Endothelial cell of umbilical vein (primary cell): ENCODE measurements at regions not wholly inside any gene's neighbourhood (a gene's known extent, or its start where the extent isn't known, plus 50 kb on each side); places are given as distances from the start of the nearest gene placed in this dataset.

Source experiments
- BruUV-seq: library from RNA; stranded (reverse); fragments of 400-500 nt; replicated peaks from 2 replicates; lab custom pipeline; 2021; lab: Mats Ljungman, UMichigan
- CTCF ChIA-PET: fragments of 300-600, 350-600 bp; sonication (Branson Sonifier 250); formaldehyde crosslinking; loops from one replicate; lab custom pipeline; 2021; ENCODE audit warnings: antibody characterized with exemption, inconsistent platforms; lab: Charles Lee
- POLR2A ChIA-PET: fragments of 300-600, 350-600 bp; sonication (Branson Sonifier 250); formaldehyde crosslinking; loops from one replicate; lab custom pipeline; 2021; ENCODE audit warnings: antibody characterized with exemption, inconsistent platforms; lab: Charles Lee
- DNase-seq: peaks from one replicate; pipeline ENCODE4 v3.0.0-alpha.2; 2011; ENCODE audit warnings: low read depth, low spot score
- FAIRE-seq: peaks from 2 replicates; lab custom pipeline; 2011; peaks lifted over from hg19 to GRCh38; lab: Jason Lieb, UNC
- H2AFZ ChIP-seq: 2 replicates; pipeline ENCODE4 v1.6.0; 2012; ENCODE audit warnings: low read depth, low read length, control low read depth, inconsistent platforms
- H3K27ac ChIP-seq: 2 replicates; pipeline ENCODE4 v1.5.1; 2011; ENCODE audit warnings: low read depth, mild to moderate bottlenecking, control low read depth, low read length, moderate library complexity; ENCODE audit not compliant: insufficient read depth
- H3K27me3 ChIP-seq, 2 experiments: 2 replicates each; pipeline versions ENCODE4 v1.6.0 to v1.6.1; 2011; ENCODE audit warnings: low read length in 2 of 2, mixed read lengths in 1 of 2; ENCODE audit not compliant: control insufficient read depth in 2 of 2, insufficient read depth in 2 of 2
- H3K36me3 ChIP-seq, 2 experiments: 2 replicates in 1 of 2; 3 replicates in 1 of 2; pipeline ENCODE4 v1.5.1; 2011; ENCODE audit warnings: low read length in 2 of 2, mild to moderate bottlenecking in 1 of 2, moderate library complexity in 1 of 2; ENCODE audit not compliant: control insufficient read depth in 2 of 2, insufficient read depth in 2 of 2; ENCODE audit errors: extremely low read depth in 1 of 2
- H3K4me1 ChIP-seq: 3 replicates; pipeline ENCODE4 v1.5.1; 2011; ENCODE audit warnings: mild to moderate bottlenecking, low read length; ENCODE audit not compliant: control insufficient read depth, insufficient read depth; ENCODE audit errors: extremely low read depth
- H3K4me2 ChIP-seq: 2 replicates; pipeline ENCODE4 v1.6.1; 2011; ENCODE audit warnings: low read length, control low read depth, mixed read lengths; ENCODE audit not compliant: insufficient read depth
- H3K4me3 ChIP-seq, 3 experiments: fragments of 200-600 bp in 1 of 3; sonication (generic), shearing (Covaris generic) in 1 of 3; replicated peaks in 1 of 3; 2 replicates each; pipeline ENCODE4 v1.5.1; 2011 to 2016; ENCODE audit warnings: control low read depth in 3 of 3, low read length in 3 of 3, mild to moderate bottlenecking in 2 of 3, inconsistent platforms in 1 of 3, low read depth in 1 of 3, moderate library complexity in 1 of 3; ENCODE audit not compliant: insufficient read depth in 1 of 3
- H3K79me2 ChIP-seq: 2 replicates; pipeline ENCODE4 v1.6.0; 2012; ENCODE audit warnings: low read length, inconsistent platforms; ENCODE audit not compliant: control insufficient read depth, insufficient read depth
- H3K9ac ChIP-seq: replicated peaks from 2 replicates; pipeline ENCODE3; 2011; ENCODE audit warnings: low read length, control low read depth; ENCODE audit not compliant: insufficient read depth; ENCODE audit errors: extremely low read depth
- H3K9me1 ChIP-seq: replicated peaks from 3 replicates; pipeline ENCODE4 v1.6.0; 2011; ENCODE audit warnings: mild to moderate bottlenecking, low read length; ENCODE audit not compliant: control insufficient read depth, insufficient read depth; ENCODE audit errors: extremely low read depth
- H3K9me3 ChIP-seq: replicated peaks from 2 replicates; pipeline ENCODE4 v1.5.1; 2012; ENCODE audit warnings: low read length, inconsistent platforms; ENCODE audit not compliant: control insufficient read depth, insufficient read depth
- H4K20me1 ChIP-seq: replicated peaks from 2 replicates; pipeline ENCODE3; 2011; ENCODE audit warnings: mild to moderate bottlenecking, low read length; ENCODE audit not compliant: control insufficient read depth, insufficient read depth; ENCODE audit errors: extremely low read depth
- CTCF ChIP-seq, 2 donors: IDR thresholded peaks; 1 replicate in 1 of 2; 2 replicates in 1 of 2; pipeline ENCODE4 v1.5.1; 2011; ENCODE audit warnings: low read length in 2 of 2, mild to moderate bottlenecking in 2 of 2, moderate library complexity in 2 of 2, control low read depth in 1 of 2, inconsistent platforms in 1 of 2, low read depth in 1 of 2; ENCODE audit not compliant: insufficient read depth in 1 of 2; ENCODE audit errors: extremely low read depth in 1 of 2
- EZH2 ChIP-seq: IDR thresholded peaks from 2 replicates; pipeline ENCODE4 v1.6.1; 2012; ENCODE audit warnings: borderline replicate concordance, low read depth, mild to moderate bottlenecking, moderate library complexity, low read length, inconsistent platforms; ENCODE audit not compliant: severe bottlenecking
- FOS ChIP-seq: IDR thresholded peaks from 2 replicates; pipeline ENCODE4 v1.6.1; 2011; ENCODE audit warnings: mild to moderate bottlenecking, low read length, moderate library complexity, borderline replicate concordance; ENCODE audit not compliant: insufficient read depth
- GATA2 ChIP-seq: IDR thresholded peaks from 2 replicates; pipeline ENCODE4 v1.7.0; 2011; ENCODE audit warnings: low read depth, mild to moderate bottlenecking, moderate library complexity, mixed read lengths, low read length; ENCODE audit not compliant: insufficient read length, insufficient read depth
- JUN ChIP-seq: IDR thresholded peaks from 2 replicates; pipeline ENCODE4 v1.6.1; 2011; ENCODE audit warnings: borderline replicate concordance, low read depth; ENCODE audit not compliant: insufficient read length, insufficient read depth
- MAX ChIP-seq: IDR thresholded peaks from 2 replicates; pipeline ENCODE4 v1.6.1; 2011; ENCODE audit not compliant: insufficient read depth, insufficient read length
- MYC ChIP-seq: IDR thresholded peaks from one replicate; pipeline ENCODE4 v1.6.1; 2011; ENCODE audit warnings: mild to moderate bottlenecking, low read depth, low read length
- POLR2A ChIP-seq: IDR thresholded peaks from 2 replicates; pipeline ENCODE4 v1.6.1; 2012; ENCODE audit warnings: low read depth, mild to moderate bottlenecking, control low read depth, low read length
- POLR2AphosphoS5 ChIP-seq: IDR thresholded peaks from 2 replicates; pipeline ENCODE4 v1.6.1; 2012; ENCODE audit warnings: low read depth, mild to moderate bottlenecking, control low read depth, low read length, moderate library complexity; ENCODE audit not compliant: insufficient read depth
- dilution Hi-C: fragments of 300-500 bp; cut with MboI; formaldehyde crosslinking; loops from one replicate; pipeline ENCODE4 v1.15.0; 2019; ENCODE audit warnings: low sequenced_read_pairs; ENCODE audit not compliant: extremely low pct_ligation_motif_present
- intact Hi-C: fragments of 100-400 bp; cut with micrococcal nuclease; formaldehyde crosslinking; loops from one replicate; pipeline ENCODE4 v1.10.0; 2022

- no TSS peak for BruUV-seq
- Histone ChIP-seq H4K20me1 (no peaks in the 10 kb centered on the region), H3K9me1 (no peaks in the 10 kb centered on the region), H3K9me3 (peaks cover 2% of the 10 kb centered on the region), H3K36me3 (no peaks in the 10 kb centered on the region), H3K27ac (no peak overlapping the region), H3K9ac (no peak overlapping the region), H3K79me2 (no peaks in the 10 kb centered on the region), H3K4me3 (no peak overlapping the region), H3K4me2 (no peak overlapping the region), H3K27me3 (no peaks in the 10 kb centered on the region), H3K4me1 (no peaks in the 10 kb centered on the region), H2AFZ (no peak overlapping the region)
- TF ChIP-seq POLR2AphosphoS5 (no peak), JUN (no peak), CTCF (IDR thresholded peaks at IDR 0.05; ENCODE audit: extremely low read depth in 1 of 2, insufficient read depth in 1 of 2, low read depth in 1 of 2, low read length in 2 of 2) (no peak), MAX (no peak), FOS (no peak), MYC (no peak), POLR2A (no peak), GATA2 (no peak), EZH2 (no peak)
- FAIRE-seq (no peak), DNase-seq (no peak)
- dilution Hi-C loops = no loop called here
- CTCF ChIA-PET = no interaction called here
- intact Hi-C loops = no loop called here
- POLR2A ChIA-PET = no interaction called here
Observed at GRCh38 chr20:55173601-55174000, 698.2 kb downstream of the DOK5 start.
